ENCODE measurements at regions not wholly inside any gene's neighbourhood (a gene's known extent, or its start where the extent isn't known, plus 50 kb on each side); places are given as distances from the start of the nearest gene placed in this dataset.

DNA sequence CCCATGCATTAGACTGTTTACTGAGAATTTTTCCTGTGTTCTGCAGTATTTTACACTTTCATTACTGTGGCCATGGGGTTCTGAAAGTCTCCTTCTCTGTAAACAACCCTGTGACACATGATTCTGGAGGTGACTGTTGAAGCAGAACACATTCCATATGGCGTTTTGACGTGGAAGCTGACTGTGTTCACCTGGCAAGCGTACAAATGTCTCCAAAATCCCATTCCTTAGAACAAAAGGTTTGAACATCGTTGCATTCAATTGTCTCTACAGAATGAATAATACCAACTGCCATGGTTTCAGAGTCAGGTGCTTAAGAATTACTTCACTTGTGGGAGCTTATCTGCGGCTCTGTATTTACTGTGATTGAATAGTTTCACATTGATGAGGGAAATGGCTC, 485.6 kb upstream of the TMEM132C start:
- H3K4me3 ChIP-seq (ENCODE audit: insufficient read depth, low read depth, low read length, poor library complexity, severe bottlenecking): no peak overlapping the region
- H3K27me3 ChIP-seq (replicated peaks; ENCODE audit: control insufficient read depth, insufficient read depth, low read length, poor library complexity, severe bottlenecking): no peaks in the 10 kb centered on the region
- H3K4me1 ChIP-seq (ENCODE audit: control insufficient read depth, insufficient read depth, low read length, poor library complexity, severe bottlenecking): no peaks in the 10 kb centered on the region
- no peak overlapping the region for H3K27ac ChIP-seq (ENCODE audit: insufficient read depth, low read length, poor library complexity, severe bottlenecking)
- H3K9me3 ChIP-seq (ENCODE audit: control insufficient read depth, low read length): no peaks in the 10 kb centered on the region
- DNase-seq: no peak
- H3K36me3 ChIP-seq (ENCODE audit: control insufficient read depth, insufficient read depth, low read length): no peaks in the 10 kb centered on the region

DNA sequence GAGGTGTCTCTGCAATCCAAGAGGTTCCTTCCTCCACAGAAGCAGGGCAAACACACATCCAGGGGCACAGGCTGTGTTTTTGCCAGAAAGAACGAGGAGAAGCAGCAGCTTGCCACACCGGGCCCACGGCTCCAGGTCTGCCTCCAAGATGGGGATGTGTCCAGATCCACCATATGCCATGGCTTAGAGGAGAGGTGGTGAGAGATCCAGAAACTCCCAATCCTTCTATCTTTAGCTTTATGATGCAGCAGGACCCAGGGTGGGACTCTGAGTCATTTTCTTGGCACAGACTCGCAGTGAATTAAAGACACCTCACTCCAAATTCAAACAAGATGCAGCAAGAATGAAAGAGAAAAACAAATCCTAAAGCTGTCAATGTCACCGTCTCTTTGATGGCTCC, 481.4 kb upstream of the TMEM132C start:
- no peaks in the 10 kb centered on the region for H3K27me3 ChIP-seq (replicated peaks; ENCODE audit: control insufficient read depth, insufficient read depth, low read length, poor library complexity, severe bottlenecking)
- H3K9me3 ChIP-seq (ENCODE audit: control insufficient read depth, low read length): no peaks in the 10 kb centered on the region
- H3K36me3 ChIP-seq (ENCODE audit: control insufficient read depth, insufficient read depth, low read length): no peaks in the 10 kb centered on the region
- H3K4me3 ChIP-seq (ENCODE audit: insufficient read depth, low read depth, low read length, poor library complexity, severe bottlenecking): no peak overlapping the region
- H3K27ac ChIP-seq (ENCODE audit: insufficient read depth, low read length, poor library complexity, severe bottlenecking): no peak overlapping the region
- DNase-seq: no peak
- no peaks in the 10 kb centered on the region for H3K4me1 ChIP-seq (ENCODE audit: control insufficient read depth, insufficient read depth, low read length, poor library complexity, severe bottlenecking)

DNA sequence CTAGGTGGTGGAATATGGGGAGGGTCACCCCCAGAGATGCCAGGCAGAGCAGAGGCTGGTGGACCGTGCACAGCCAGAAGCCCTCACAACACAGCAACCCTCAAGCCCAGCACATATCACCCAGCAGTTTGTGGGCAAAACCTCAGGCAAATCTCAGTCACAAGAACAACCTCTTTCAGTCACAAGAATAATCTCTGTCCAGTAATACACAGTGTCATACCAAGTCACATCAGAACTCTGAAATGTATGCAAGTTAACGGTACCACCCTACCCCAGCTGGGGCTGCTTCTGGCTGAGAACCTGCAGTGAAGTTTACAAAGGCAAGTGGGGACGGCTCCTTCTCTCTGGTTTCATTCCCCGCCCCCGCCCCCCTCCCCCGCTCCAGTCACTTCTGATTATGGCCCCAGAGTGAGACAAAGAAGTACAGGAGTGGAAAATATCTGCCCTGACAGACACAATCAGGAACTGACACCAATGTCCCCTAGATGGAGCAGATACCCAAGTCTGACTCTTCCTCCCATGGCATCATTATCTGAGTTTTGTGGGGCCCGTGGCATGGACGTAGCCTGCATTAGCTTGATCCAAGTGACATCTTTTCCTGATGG, 480.9 kb upstream of the TMEM132C start:
- H3K27ac ChIP-seq (ENCODE audit: insufficient read depth, low read length, poor library complexity, severe bottlenecking): no peak overlapping the region
- no peak overlapping the region for H3K4me3 ChIP-seq (ENCODE audit: insufficient read depth, low read depth, low read length, poor library complexity, severe bottlenecking)
- H3K27me3 ChIP-seq (replicated peaks; ENCODE audit: control insufficient read depth, insufficient read depth, low read length, poor library complexity, severe bottlenecking): no peaks in the 10 kb centered on the region
- DNase-seq: no peak
- H3K36me3 ChIP-seq (ENCODE audit: control insufficient read depth, insufficient read depth, low read length): no peaks in the 10 kb centered on the region
- no peaks in the 10 kb centered on the region for H3K4me1 ChIP-seq (ENCODE audit: control insufficient read depth, insufficient read depth, low read length, poor library complexity, severe bottlenecking)
- no peaks in the 10 kb centered on the region for H3K9me3 ChIP-seq (ENCODE audit: control insufficient read depth, low read length)

DNA sequence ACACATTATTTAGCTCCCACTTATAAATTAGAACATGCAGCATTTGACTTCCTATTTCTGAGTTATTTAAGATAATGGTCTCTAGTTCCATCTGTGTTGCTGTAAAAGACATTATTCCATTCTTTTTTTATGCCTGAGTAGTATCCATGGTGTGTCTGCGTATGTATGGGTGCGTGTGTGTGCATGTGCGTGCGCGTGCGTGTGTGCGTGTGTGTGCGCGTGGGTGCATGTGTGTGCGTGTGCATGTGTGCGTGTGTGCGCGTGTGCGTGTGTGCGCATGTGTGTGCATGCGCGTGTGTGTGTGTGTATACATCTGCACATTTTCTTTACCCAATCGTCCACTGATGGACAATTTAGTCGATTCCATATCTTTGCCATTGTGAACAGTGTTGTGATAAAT, 479.4 kb upstream of the TMEM132C start:
- DNase-seq: no peak
- Histone ChIP-seq H3K9me3 (ENCODE audit: control insufficient read depth, low read length) (no peaks in the 10 kb centered on the region), H3K4me1 (ENCODE audit: control insufficient read depth, insufficient read depth, low read length, poor library complexity, severe bottlenecking) (no peaks in the 10 kb centered on the region), H3K4me3 (ENCODE audit: insufficient read depth, low read depth, low read length, poor library complexity, severe bottlenecking) (no peak overlapping the region), H3K36me3 (ENCODE audit: control insufficient read depth, insufficient read depth, low read length) (no peaks in the 10 kb centered on the region), H3K27ac (ENCODE audit: insufficient read depth, low read length, poor library complexity, severe bottlenecking) (no peak overlapping the region), H3K27me3 (replicated peaks; ENCODE audit: control insufficient read depth, insufficient read depth, low read length, poor library complexity, severe bottlenecking) (no peaks in the 10 kb centered on the region)

DNA sequence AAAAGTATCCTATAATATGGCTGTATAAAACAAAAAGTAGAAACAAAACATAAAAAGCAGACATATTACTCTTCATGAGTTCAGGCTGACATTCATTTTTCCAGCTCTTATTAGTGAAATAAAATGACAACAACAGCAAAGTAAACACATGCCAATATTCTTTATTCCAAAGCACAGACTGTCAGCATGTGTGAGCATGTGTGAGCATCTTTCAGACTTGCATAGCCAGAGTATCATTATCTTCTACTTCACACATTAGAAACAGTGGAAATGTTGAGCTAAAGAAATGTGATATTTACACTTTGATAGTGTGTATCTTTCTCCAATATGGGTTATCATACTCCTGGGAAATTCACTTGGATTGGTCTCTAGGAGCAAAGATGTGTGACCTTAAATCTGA, 476.6 kb upstream of the TMEM132C start:
- DNase-seq: no peak
- H3K9me3 ChIP-seq (ENCODE audit: control insufficient read depth, low read length): no peaks in the 10 kb centered on the region
- H3K4me3 ChIP-seq (ENCODE audit: insufficient read depth, low read depth, low read length, poor library complexity, severe bottlenecking): no peak overlapping the region
- no peaks in the 10 kb centered on the region for H3K36me3 ChIP-seq (ENCODE audit: control insufficient read depth, insufficient read depth, low read length)
- H3K4me1 ChIP-seq (ENCODE audit: control insufficient read depth, insufficient read depth, low read length, poor library complexity, severe bottlenecking): no peaks in the 10 kb centered on the region
- H3K27ac ChIP-seq (ENCODE audit: insufficient read depth, low read length, poor library complexity, severe bottlenecking): no peak overlapping the region
- no peaks in the 10 kb centered on the region for H3K27me3 ChIP-seq (replicated peaks; ENCODE audit: control insufficient read depth, insufficient read depth, low read length, poor library complexity, severe bottlenecking)

DNA sequence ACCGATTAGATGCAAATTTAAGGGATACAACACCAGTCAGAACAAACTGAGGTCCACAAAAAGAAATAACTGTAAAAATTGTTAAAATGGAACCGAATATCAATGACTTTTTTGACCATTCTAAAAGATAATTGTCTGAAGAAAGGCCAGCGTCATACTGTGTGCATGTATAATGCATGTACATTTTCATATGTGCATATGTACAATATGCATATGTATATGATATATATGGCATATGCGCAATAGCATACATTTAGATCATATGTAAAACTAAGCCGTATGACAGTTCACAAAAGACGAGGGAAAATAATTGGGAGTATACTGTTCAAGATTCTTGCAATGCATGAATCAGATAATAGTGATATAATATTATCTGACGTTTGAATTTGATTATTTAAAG, 475.8 kb upstream of the TMEM132C start:
- no peaks in the 10 kb centered on the region for H3K27me3 ChIP-seq (replicated peaks; ENCODE audit: control insufficient read depth, insufficient read depth, low read length, poor library complexity, severe bottlenecking)
- H3K36me3 ChIP-seq (ENCODE audit: control insufficient read depth, insufficient read depth, low read length): no peaks in the 10 kb centered on the region
- no peak overlapping the region for H3K27ac ChIP-seq (ENCODE audit: insufficient read depth, low read length, poor library complexity, severe bottlenecking)
- H3K9me3 ChIP-seq (ENCODE audit: control insufficient read depth, low read length): no peaks in the 10 kb centered on the region
- H3K4me3 ChIP-seq (ENCODE audit: insufficient read depth, low read depth, low read length, poor library complexity, severe bottlenecking): no peak overlapping the region
- DNase-seq: no peak
- H3K4me1 ChIP-seq (ENCODE audit: control insufficient read depth, insufficient read depth, low read length, poor library complexity, severe bottlenecking): no peaks in the 10 kb centered on the region

DNA sequence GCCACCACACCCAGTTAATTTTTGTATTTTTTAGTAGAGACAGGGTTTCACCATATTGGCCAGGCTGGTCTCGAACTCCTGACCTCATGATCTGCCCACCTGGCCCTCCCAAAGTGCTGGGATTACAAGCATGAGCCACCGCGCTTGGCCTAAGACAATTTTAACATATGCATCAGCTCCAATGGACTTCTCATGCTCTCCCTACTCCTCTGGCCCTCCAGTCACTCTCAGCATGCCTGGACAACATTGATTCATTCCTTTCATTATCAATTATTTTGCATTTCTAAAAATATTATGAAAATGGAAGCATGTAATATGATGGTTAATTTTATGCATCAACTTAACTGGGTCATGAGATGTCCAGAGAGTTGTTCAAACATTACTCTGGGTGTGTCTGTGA, 469.1 kb upstream of the TMEM132C start:
- Histone ChIP-seq H3K27me3 (replicated peaks; ENCODE audit: control insufficient read depth, insufficient read depth, low read length, poor library complexity, severe bottlenecking) (no peaks in the 10 kb centered on the region), H3K4me3 (ENCODE audit: insufficient read depth, low read depth, low read length, poor library complexity, severe bottlenecking) (no peak overlapping the region), H3K9me3 (ENCODE audit: control insufficient read depth, low read length) (no peaks in the 10 kb centered on the region), H3K36me3 (ENCODE audit: control insufficient read depth, insufficient read depth, low read length) (no peaks in the 10 kb centered on the region), H3K27ac (ENCODE audit: insufficient read depth, low read length, poor library complexity, severe bottlenecking) (no peak overlapping the region), H3K4me1 (ENCODE audit: control insufficient read depth, insufficient read depth, low read length, poor library complexity, severe bottlenecking) (no peaks in the 10 kb centered on the region)
- no peak for DNase-seq

DNA sequence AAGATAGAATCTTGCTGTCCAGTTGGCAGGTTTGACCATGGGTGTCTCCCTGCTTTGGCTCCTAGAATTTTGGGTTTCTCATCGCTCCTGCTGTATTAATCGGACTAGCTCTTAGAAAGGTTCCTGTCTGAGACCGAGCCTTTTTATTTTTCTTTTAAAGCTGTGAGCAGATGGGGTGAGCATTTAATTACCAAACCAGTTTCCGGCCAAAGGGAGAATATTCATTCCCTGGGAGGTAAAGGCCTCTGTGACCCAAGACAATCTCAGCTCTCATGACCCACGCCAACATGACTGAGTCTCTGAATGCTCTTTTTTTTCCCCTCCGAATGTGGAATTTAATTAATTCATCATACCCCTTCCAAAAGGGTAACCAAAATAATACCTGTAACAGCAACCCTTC, 464.7 kb upstream of the TMEM132C start:
- DNase-seq: no peak
- Histone ChIP-seq H3K27ac (ENCODE audit: insufficient read depth, low read length, poor library complexity, severe bottlenecking) (no peak overlapping the region), H3K4me1 (ENCODE audit: control insufficient read depth, insufficient read depth, low read length, poor library complexity, severe bottlenecking) (no peaks in the 10 kb centered on the region), H3K9me3 (ENCODE audit: control insufficient read depth, low read length) (no peaks in the 10 kb centered on the region), H3K36me3 (ENCODE audit: control insufficient read depth, insufficient read depth, low read length) (no peaks in the 10 kb centered on the region), H3K27me3 (replicated peaks; ENCODE audit: control insufficient read depth, insufficient read depth, low read length, poor library complexity, severe bottlenecking) (no peaks in the 10 kb centered on the region), H3K4me3 (ENCODE audit: insufficient read depth, low read depth, low read length, poor library complexity, severe bottlenecking) (no peak overlapping the region)

DNA sequence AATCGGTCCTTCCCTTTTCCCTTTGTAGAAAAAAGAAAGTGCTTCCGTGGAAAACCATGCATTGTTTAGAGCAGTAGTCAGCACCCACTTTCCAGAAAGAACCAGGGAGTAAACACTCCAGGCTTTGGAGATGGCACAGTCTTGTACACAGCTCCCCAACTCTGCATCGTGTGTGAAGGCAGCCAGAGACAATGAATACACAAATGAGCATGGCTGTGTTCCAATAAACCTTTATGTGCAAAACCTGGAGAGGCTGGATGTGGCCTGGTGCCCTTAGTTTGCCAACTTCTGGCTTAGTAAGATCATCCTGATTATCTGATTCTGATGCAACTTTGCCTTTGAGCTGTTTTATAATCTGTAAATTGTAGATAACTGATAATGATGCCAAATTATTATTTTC, 463.4 kb upstream of the TMEM132C start:
- H3K27ac ChIP-seq (ENCODE audit: insufficient read depth, low read length, poor library complexity, severe bottlenecking): no peak overlapping the region
- H3K36me3 ChIP-seq (ENCODE audit: control insufficient read depth, insufficient read depth, low read length): no peaks in the 10 kb centered on the region
- no peak overlapping the region for H3K4me3 ChIP-seq (ENCODE audit: insufficient read depth, low read depth, low read length, poor library complexity, severe bottlenecking)
- no peaks in the 10 kb centered on the region for H3K4me1 ChIP-seq (ENCODE audit: control insufficient read depth, insufficient read depth, low read length, poor library complexity, severe bottlenecking)
- no peaks in the 10 kb centered on the region for H3K9me3 ChIP-seq (ENCODE audit: control insufficient read depth, low read length)
- DNase-seq: no peak
- H3K27me3 ChIP-seq (replicated peaks; ENCODE audit: control insufficient read depth, insufficient read depth, low read length, poor library complexity, severe bottlenecking): no peaks in the 10 kb centered on the region

DNA sequence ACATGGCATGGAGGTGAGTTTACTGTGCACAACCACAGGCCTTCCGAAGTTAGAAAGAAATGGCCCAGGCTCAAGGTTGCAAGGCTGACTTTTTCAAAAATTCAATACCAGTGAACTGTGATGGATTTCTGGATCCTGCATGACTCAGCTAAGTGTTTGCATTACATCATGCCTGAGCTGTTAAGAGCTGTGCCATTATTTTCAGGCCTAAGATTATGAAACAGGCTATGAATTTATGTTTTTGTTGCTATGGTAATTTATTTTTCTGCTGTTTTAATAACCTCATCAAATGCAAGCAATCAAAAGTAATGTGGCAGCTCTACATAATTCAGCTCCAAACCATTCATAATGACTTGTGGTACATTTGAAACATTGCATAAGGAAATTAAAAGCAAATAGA, 457.7 kb upstream of the TMEM132C start:
- no peaks in the 10 kb centered on the region for H3K27me3 ChIP-seq (replicated peaks; ENCODE audit: control insufficient read depth, insufficient read depth, low read length, poor library complexity, severe bottlenecking)
- no peak overlapping the region for H3K27ac ChIP-seq (ENCODE audit: insufficient read depth, low read length, poor library complexity, severe bottlenecking)
- no peaks in the 10 kb centered on the region for H3K4me1 ChIP-seq (ENCODE audit: control insufficient read depth, insufficient read depth, low read length, poor library complexity, severe bottlenecking)
- no peak overlapping the region for H3K4me3 ChIP-seq (ENCODE audit: insufficient read depth, low read depth, low read length, poor library complexity, severe bottlenecking)
- H3K9me3 ChIP-seq (ENCODE audit: control insufficient read depth, low read length): no peaks in the 10 kb centered on the region
- H3K36me3 ChIP-seq (ENCODE audit: control insufficient read depth, insufficient read depth, low read length): no peaks in the 10 kb centered on the region
- no peak for DNase-seq

DNA sequence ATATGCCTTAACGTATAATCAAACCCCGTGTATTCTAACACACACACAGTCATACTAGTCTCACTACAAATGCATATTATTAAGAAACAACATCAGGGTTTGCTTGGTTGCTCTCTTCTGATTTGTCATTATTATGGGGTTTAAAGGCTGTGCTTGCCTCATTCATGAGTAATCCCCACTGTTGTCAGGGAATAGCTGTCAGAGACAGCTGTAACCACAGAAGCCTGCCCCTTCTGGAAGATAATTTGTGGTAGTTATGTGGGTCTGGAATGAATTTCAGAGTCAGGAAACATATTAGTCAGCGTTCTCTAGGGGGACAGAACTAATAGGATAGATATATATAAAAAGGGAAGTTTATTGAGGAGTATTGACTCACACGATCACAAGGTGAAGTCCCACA, 456.9 kb upstream of the TMEM132C start:
- Histone ChIP-seq H3K27ac (ENCODE audit: insufficient read depth, low read length, poor library complexity, severe bottlenecking) (no peak overlapping the region), H3K9me3 (ENCODE audit: control insufficient read depth, low read length) (no peaks in the 10 kb centered on the region), H3K4me3 (ENCODE audit: insufficient read depth, low read depth, low read length, poor library complexity, severe bottlenecking) (no peak overlapping the region), H3K27me3 (replicated peaks; ENCODE audit: control insufficient read depth, insufficient read depth, low read length, poor library complexity, severe bottlenecking) (no peaks in the 10 kb centered on the region), H3K4me1 (ENCODE audit: control insufficient read depth, insufficient read depth, low read length, poor library complexity, severe bottlenecking) (no peaks in the 10 kb centered on the region), H3K36me3 (ENCODE audit: control insufficient read depth, insufficient read depth, low read length) (no peaks in the 10 kb centered on the region)
- no peak for DNase-seq

Measured in effector memory CD4-positive, alpha-beta T cell (primary cell).